ENCODE measurements at regions not wholly inside any gene's neighbourhood (a gene's known extent, or its start where the extent isn't known, plus 50 kb on each side); places are given as distances from the start of the nearest gene placed in this dataset.

DNA sequence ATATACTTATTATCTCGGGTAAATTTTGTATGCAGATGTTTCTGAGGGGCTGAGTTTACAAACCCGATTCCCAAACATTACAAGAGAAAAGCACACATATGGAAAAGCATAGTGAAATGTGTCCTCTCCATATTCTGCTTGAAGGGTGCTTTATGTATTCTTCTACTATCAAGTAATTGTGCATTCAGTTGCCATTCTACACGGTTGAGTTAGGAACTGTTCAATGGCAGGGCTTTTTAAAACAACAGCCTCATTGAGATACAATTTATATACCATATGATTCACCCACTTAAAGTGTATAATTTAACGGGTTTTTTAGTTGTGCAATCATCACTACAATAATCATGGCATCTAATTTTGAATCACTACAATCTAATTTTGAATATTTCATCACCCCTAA lies 138.4 kb upstream of the DLGAP1 start:
- intact Hi-C loops (cut with DNase I), result no loop called here
- TF ChIP-seq, protein P1, sequence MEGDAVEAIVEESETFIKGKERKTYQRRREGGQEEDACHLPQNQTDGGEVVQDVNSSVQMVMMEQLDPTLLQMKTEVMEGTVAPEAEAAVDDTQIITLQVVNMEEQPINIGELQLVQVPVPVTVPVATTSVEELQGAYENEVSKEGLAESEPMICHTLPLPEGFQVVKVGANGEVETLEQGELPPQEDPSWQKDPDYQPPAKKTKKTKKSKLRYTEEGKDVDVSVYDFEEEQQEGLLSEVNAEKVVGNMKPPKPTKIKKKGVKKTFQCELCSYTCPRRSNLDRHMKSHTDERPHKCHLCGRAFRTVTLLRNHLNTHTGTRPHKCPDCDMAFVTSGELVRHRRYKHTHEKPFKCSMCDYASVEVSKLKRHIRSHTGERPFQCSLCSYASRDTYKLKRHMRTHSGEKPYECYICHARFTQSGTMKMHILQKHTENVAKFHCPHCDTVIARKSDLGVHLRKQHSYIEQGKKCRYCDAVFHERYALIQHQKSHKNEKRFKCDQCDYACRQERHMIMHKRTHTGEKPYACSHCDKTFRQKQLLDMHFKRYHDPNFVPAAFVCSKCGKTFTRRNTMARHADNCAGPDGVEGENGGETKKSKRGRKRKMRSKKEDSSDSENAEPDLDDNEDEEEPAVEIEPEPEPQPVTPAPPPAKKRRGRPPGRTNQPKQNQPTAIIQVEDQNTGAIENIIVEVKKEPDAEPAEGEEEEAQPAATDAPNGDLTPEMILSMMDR (IDR thresholded peaks at IDR 0.05), result no peak
- DNase-seq (no peak), ATAC-seq (no peak)
- no peaks in the 10 kb centered on the region for H3K9me3 ChIP-seq
- no peaks in the 10 kb centered on the region for H3K36me3 ChIP-seq
- no peak overlapping the region for H3K27ac ChIP-seq
- H3K4me3 ChIP-seq, result no peak overlapping the region
- H3K4me1 ChIP-seq, result no peaks in the 10 kb centered on the region
- no peaks in the 10 kb centered on the region for H3K27me3 ChIP-seq (ENCODE audit: low read depth)

DNA sequence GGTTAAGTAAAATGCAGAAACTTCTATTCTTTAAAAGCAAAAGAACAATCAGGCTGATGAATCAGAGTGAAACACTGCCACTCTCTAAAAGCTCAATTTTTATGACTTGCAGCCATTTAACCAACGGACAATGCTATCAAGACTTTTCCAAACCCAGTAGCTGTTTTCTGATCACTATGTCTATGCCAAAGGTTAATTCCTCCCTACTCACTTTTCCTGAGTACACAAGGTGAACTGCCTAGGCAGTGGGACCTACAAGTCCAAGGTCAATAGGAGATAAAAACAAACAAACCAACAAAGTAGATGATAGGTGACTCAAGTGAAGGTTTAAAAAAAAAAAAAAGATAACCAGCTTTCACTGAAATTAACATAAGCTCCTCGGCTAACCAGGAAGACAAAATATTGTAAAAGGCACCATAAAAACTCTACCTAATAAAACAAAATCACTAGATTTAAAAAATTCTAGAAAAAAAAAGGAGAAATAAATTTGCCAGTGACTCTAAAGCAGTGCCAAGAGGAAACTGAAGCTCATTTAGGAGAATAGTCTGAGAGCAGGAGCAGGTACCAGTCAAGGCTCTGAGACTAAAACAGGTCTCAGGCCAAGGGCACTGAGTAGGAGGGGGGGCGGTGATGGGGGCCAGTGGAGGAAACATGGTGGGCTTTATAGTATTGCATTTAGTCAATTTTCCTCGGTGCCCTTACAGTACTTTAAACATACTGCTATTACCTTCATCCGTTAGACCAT lies 134.1 kb upstream of the DLGAP1 start:
- no peak for DNase-seq
- no peak for ATAC-seq
- H3K4me3 ChIP-seq, result no peak overlapping the region
- no peaks in the 10 kb centered on the region for H3K4me1 ChIP-seq
- TF ChIP-seq, protein P1 (IDR thresholded peaks at IDR 0.05), result no peak
- no peaks in the 10 kb centered on the region for H3K9me3 ChIP-seq
- no peak overlapping the region for H3K27ac ChIP-seq
- intact Hi-C loops (cut with DNase I), result no loop called here
- H3K36me3 ChIP-seq, result no peaks in the 10 kb centered on the region
- no peaks in the 10 kb centered on the region for H3K27me3 ChIP-seq (ENCODE audit: low read depth)

DNA sequence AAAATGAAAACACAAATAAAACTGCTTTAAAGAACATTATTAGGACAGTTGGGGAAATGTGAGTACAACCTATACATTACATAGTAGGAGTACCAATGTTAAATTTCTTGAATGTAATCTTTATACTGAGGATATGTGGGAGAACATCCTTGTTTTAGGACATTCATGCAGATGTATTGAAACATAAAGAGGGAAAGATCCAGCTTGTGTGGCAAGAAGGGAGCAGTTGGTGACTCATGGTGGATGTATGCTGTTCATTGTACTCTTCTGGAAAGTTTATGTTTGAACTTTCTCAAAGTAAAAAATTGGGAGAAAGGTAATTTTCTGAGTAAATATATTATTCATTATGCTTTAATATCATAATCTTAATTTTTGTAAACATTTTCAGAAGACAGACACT lies 132.1 kb upstream of the DLGAP1 start:
- intact Hi-C loops (cut with DNase I), result no loop called here
- no peak overlapping the region for H3K27ac ChIP-seq
- DNase-seq, result no peak
- H3K36me3 ChIP-seq, result no peaks in the 10 kb centered on the region
- ATAC-seq, result no peak
- H3K9me3 ChIP-seq, result no peaks in the 10 kb centered on the region
- H3K4me3 ChIP-seq, result no peak overlapping the region
- H3K27me3 ChIP-seq (ENCODE audit: low read depth), result no peaks in the 10 kb centered on the region
- H3K4me1 ChIP-seq, result no peaks in the 10 kb centered on the region
- TF ChIP-seq, protein P1 (IDR thresholded peaks at IDR 0.05), result no peak

DNA sequence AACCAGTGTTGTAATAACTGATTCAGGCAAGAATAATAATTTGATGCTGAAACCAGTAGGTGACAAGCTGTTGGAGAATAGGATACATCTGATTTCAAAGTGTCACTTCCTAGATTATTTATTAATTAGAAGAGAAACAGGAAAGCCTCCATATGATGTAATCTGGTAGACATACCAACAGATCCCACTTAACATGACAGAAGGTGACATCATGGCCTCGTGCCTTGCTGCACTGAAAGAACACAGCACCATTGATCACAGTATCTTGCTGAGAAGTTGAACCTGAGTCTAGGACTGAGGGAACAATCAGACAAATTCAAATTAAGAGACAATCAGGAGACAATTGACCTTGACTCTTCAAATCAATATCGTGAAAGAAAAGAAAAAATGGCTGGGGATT lies 131.6 kb upstream of the DLGAP1 start:
- TF ChIP-seq, protein P1 (IDR thresholded peaks at IDR 0.05), result no peak
- H3K4me3 ChIP-seq, result no peak overlapping the region
- no peak for ATAC-seq

DNA sequence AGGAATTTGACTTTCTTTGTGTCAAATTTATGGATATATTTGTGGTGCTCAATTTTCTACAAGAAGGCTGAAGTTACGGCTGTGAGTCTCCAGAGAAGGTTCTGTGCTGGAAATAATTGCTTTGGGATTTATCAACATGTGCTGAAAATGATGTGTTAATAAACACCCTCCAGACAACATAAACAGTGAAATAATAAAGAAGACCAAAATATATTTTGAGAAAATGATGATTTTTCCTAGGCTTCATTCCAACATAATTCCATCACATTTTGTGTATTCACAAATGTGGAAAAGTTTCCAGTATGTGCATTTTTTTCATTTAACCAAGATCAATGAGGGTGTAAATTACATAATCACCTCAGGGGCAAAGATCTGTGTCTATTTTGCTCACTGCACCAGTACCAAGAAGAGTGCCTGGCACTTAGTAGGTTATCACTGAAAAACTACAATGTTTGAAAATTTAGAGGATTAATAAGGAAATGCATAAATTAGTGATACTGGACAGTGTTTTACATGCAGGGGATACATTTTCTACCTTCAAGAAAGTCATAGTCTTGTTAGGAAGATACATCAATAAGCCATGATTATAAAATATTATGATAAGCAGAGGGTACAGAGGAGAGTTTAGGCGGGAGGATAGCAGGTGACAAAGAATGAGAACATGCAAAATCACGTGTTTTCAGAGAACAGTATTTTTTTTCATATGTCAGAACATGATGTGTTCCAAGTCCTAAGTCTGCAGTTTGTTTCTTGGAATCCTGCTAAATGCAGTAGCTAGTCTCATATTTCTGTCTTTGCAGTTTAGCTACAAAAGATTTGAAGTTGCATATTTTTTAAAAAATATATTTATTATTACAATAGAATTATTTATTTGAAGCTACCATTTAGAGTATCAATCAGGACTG lies 127.6 kb upstream of the DLGAP1 start:
- DNase-seq (no peak), ATAC-seq (no peak)
- Histone ChIP-seq H3K36me3 (no peaks in the 10 kb centered on the region), H3K4me3 (no peak overlapping the region), H3K27me3 (ENCODE audit: low read depth) (no peaks in the 10 kb centered on the region), H3K27ac (no peak overlapping the region), H3K9me3 (peaks cover 2% of the 10 kb centered on the region), H3K4me1 (no peaks in the 10 kb centered on the region)
- TF ChIP-seq, protein P1 (IDR thresholded peaks at IDR 0.05), result no peak
- intact Hi-C loops (cut with DNase I), result no loop called here

More for the DNA sequence above, 131.6 kb upstream of the DLGAP1 start:
- DNase-seq, result no peak
- no peaks in the 10 kb centered on the region for H3K27me3 ChIP-seq (ENCODE audit: low read depth)
- H3K27ac ChIP-seq, result no peak overlapping the region
- H3K36me3 ChIP-seq, result no peaks in the 10 kb centered on the region
- no peaks in the 10 kb centered on the region for H3K4me1 ChIP-seq
- intact Hi-C loops (cut with DNase I), result no loop called here
- H3K9me3 ChIP-seq, result no peaks in the 10 kb centered on the region
